Fibroblast of skin of right quadriceps (primary cell): ENCODE measurements at regions not wholly inside any gene's neighbourhood (a gene's known extent, or its start where the extent isn't known, plus 50 kb on each side); places are given as distances from the start of the nearest gene placed in this dataset.

Source experiments
- DNase-seq: peaks from one replicate; pipeline ENCODE4 v3.0.0-alpha.2; 2013

GRCh38 chr3:25056036-25056755, 371.9 kb upstream of the RARB start:
- DNase-seq, result no peak

- peak; percentile 44 for DNase-seq
Observed at GRCh38 chr3:25056803-25057351, 371.2 kb upstream of the RARB start.

GRCh38 chr3:25057379-25057778, 370.7 kb upstream of the RARB start:
- no peak for DNase-seq

- peak; percentile 34 for DNase-seq
Observed at GRCh38 chr3:25064681-25065080, 363.4 kb upstream of the RARB start.

- DNase-seq, result no peak
Observed at GRCh38 chr3:25069970-25070369, 358.1 kb upstream of the RARB start.

GRCh38 chr3:25071846-25072245, 356.2 kb upstream of the RARB start:
- no peak for DNase-seq

GRCh38 chr3:25073423-25073822, 354.6 kb upstream of the RARB start:
- DNase-seq, result no peak

GRCh38 chr3:25074149-25074548, 353.9 kb upstream of the RARB start:
- DNase-seq, result peak; percentile 14

- peak; percentile 51 for DNase-seq
Observed at GRCh38 chr3:25080461-25080860, 347.6 kb upstream of the RARB start.

- no peak for DNase-seq
Observed at GRCh38 chr3:25084016-25084415, 344.0 kb upstream of the RARB start.

- DNase-seq, result no peak
Observed at GRCh38 chr3:25086721-25087120, 341.3 kb upstream of the RARB start.

- no peak for DNase-seq
Observed at GRCh38 chr3:25088284-25088683, 339.8 kb upstream of the RARB start.

GRCh38 chr3:25090698-25091453, 337.2 kb upstream of the RARB start:
- no peak for DNase-seq

- DNase-seq, result no peak
Observed at GRCh38 chr3:25091934-25092333, 336.1 kb upstream of the RARB start.

GRCh38 chr3:25094932-25095685, 333.0 kb upstream of the RARB start:
- DNase-seq, result no peak

GRCh38 chr3:25096536-25096935, 331.5 kb upstream of the RARB start:
- no peak for DNase-seq

- no peak for DNase-seq
Observed at GRCh38 chr3:25097023-25097422, 331.0 kb upstream of the RARB start.

GRCh38 chr3:25099666-25100065, 328.4 kb upstream of the RARB start:
- no peak for DNase-seq

GRCh38 chr3:25103391-25103790, 324.7 kb upstream of the RARB start:
- DNase-seq, result no peak

GRCh38 chr3:25107918-25108617, 320.0 kb upstream of the RARB start:
- DNase-seq, result no peak

GRCh38 chr3:25110642-25111041, 317.4 kb upstream of the RARB start:
- no peak for DNase-seq

GRCh38 chr3:25113891-25114290, 314.2 kb upstream of the RARB start:
- DNase-seq, result no peak

GRCh38 chr3:25114532-25114931, 313.5 kb upstream of the RARB start:
- no peak for DNase-seq
